GM12872 (cell line): ENCODE measurements at regions not wholly inside any gene's neighbourhood (a gene's known extent, or its start where the extent isn't known, plus 50 kb on each side); places are given as distances from the start of the nearest gene placed in this dataset.

Experiments used
- CTCF ChIP-seq: IDR thresholded peaks from 3 replicates; pipeline ENCODE4 v1.5.1; 2011; ENCODE audit warnings: low read depth, mild to moderate bottlenecking, low read length, moderate library complexity; ENCODE audit not compliant: insufficient read depth

GRCh38 chr1:57655161-57655560 is 231.3 kb upstream of the DAB1 start:
- no peak for TF ChIP-seq CTCF

- TF ChIP-seq CTCF = no peak
Observed at GRCh38 chr1:57644667-57645066, 220.8 kb upstream of the DAB1 start.

DNA sequence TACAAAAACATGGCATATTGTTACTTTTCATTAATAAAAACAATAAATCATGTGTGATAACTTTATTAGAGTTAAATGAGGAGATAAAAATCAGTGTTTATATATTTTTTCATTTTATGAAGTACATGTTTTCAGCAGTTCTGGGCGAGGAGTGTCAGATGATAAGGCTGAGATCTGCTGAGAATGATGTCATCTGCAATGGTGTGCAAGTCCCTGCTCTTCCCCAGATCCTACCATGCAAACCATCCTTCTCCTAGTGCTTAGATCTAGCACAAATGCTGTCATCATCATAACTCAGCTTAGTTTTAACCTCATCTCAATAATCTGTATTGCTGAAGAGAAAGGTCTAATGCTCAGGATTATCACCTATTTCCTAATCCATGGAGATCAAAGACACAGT is 214.4 kb upstream of the DAB1 start:
- TF ChIP-seq CTCF = no peak

DNA sequence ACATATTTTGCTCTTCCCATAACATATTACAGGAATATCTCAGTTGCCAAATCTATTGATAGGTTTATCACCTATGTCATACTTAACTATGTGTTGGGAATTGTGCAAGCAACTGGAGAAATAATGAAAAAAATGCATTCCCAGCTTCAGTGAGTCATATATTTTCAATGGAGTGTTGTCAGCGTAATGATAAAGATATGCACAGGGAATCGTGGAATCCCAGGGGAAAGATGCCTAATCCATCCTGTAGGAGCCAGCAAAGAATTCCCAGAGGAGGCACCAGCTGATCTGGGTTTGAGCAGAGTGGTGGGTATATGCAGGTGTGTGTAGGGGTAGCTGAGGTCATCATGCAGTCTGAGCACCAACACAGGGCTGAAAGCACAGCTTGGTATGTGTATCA is 213.3 kb upstream of the DAB1 start:
- no peak for TF ChIP-seq CTCF

DNA sequence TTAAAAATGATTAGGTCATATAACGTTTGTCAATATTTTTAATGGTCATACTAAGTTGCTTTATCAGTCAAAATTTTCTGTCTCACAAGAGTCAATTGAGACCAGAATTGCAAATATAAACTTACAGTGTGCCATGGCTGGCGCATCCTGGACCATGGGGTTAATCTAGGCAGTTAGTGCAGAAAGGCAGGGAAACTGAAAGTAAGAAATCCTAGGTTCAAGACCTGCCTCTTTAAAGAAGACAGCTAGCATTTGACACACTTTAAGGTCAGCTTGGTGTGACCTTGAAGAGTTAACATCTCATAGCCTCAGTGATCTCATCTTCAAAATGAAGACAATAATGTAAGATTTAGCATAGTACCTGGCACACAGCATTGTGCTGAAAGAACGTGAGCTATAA is 210.0 kb upstream of the DAB1 start:
- no peak for TF ChIP-seq CTCF

DNA sequence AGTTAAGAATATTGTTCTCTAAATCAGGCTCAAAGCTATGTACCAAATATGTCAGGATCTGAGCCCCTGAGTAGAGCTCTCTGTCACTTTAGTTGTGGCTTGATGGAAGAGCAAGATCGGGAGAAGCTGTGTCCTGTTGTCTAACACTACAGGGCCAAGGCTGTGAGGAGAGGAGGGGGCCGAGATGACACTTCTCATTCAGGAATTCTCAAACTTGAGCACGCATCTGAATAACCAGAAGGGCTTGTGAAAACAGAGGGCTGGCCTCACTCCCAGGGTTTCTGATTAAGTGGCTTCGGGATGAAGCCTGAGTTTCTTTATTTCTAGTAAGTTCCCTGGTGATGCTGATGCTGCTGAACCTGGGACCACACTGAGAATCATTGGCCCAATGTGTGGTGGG is 209.2 kb upstream of the DAB1 start:
- TF ChIP-seq CTCF = no peak

DNA sequence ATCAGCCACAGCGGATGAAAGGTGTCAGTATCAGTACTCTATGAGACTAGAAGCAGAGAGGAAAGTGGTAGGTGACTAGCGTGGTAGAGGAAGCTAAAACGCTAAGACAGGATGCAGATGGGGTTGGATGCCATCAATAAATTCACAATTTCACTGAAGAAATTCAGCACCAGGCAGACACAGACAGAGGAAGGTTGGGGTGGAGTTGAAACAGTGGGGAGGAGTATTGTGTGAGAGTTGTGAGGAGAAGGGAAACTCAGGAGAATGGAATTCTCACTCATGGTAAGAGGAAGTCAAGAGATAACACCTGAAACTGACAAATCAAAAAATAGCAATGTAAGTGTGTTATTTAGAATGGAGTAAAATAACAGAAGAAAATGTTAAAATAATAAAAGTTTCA is 208.5 kb upstream of the DAB1 start:
- TF ChIP-seq CTCF = no peak

DNA sequence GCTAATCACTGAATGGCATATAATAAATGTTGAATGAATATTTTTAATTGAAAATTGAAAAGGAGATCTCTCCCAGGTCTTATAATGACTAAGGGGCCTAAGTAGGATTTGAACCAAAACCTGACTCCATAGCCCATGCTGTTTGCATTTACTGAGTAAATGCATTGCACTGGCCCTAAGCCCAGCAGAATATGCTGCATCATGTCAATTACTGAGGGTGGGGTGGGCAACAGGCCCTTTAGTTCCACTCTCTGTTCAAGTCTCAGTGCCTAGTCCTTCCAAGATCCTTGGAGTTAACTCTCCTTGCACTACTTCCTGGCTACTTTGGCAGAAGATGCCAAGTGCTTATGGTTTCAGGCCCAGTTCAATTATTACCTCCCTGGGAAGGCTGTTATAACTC is 203.8 kb upstream of the DAB1 start:
- TF ChIP-seq CTCF = no peak
